GM21717 (cell line): ENCODE measurements at regions not wholly inside any gene's neighbourhood (a gene's known extent, or its start where the extent isn't known, plus 50 kb on each side); places are given as distances from the start of the nearest gene placed in this dataset.
A peak's percentile ranks its signal among the peaks of the same experiment; 100 is the strongest.

ENCODE experiments used
- ATAC-seq: cut with Tn5 transposase; IDR thresholded peaks from one replicate; pipeline ENCODE4 v1.9.1; 2021; ENCODE audit warnings: mild to moderate bottlenecking, moderate library complexity; ENCODE audit not compliant: unreplicated experiment

GRCh38 chr11:116698080-116698479 is 74.7 kb downstream of the BUD13 start:
- ATAC-seq: no peak

GRCh38 chr11:116697639-116698038 is 75.1 kb downstream of the BUD13 start:
- no peak for ATAC-seq

GRCh38 chr11:116697011-116697410 is 75.8 kb downstream of the BUD13 start:
- no peak for ATAC-seq

GRCh38 chr11:116696381-116696941 is 76.3 kb downstream of the BUD13 start:
- no peak for ATAC-seq

DNA sequence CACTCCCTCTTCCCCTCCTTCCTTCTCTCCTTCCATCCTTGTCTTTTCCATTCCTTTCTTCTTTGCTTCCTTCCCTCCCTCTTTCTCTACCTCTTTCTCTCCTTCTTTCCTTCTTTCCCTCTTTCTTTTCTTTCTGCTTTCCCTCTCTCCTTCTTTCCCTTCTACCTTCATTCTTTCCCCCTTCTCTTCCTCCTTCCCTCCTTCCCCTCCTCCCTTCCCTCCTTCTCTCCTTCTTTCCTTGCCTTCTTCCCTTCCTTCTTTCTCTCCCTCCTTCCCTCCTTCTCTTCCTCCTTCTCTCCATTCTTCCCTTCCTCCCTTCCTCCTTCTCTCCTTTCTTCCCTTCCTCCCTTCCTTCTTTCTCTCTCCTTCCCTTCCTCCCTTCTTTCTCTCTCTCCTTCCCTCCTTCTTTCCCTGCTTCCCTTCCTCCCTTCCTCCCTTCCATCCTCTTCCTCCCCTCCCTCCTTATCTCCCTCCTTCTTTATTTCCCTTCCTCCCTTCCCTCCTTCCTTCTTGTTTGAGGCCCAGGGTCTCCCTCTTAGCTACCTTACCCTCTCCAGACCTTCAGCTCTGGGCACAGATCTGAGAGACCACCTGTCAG is 77.0 kb downstream of the BUD13 start:
- ATAC-seq: no peak

GRCh38 chr11:116694815-116695590 is 77.8 kb downstream of the BUD13 start:
- no peak for ATAC-seq

DNA sequence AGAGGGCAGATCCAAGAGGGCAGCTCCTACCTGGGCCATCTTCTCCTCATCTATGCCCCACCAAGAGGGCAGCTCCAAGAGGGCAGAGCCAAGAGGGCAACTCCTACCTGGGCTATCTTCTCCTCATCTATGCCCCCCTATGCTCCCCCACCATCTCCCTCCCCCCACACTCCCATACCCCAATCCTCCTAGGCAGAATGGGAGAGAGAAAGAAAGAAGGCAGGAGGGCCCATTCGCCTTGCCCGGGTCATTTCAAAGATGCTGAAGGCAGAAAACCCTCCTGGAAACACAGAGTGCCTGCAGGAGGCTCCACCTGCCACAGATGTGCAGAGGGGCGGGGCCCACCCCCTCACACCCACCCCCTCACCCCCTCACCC is 78.5 kb downstream of the BUD13 start:
- ATAC-seq: no peak

GRCh38 chr11:116693593-116694348 is 79.0 kb downstream of the BUD13 start:
- ATAC-seq: no peak

GRCh38 chr11:116693102-116693570 is 79.7 kb downstream of the BUD13 start:
- no peak for ATAC-seq

DNA sequence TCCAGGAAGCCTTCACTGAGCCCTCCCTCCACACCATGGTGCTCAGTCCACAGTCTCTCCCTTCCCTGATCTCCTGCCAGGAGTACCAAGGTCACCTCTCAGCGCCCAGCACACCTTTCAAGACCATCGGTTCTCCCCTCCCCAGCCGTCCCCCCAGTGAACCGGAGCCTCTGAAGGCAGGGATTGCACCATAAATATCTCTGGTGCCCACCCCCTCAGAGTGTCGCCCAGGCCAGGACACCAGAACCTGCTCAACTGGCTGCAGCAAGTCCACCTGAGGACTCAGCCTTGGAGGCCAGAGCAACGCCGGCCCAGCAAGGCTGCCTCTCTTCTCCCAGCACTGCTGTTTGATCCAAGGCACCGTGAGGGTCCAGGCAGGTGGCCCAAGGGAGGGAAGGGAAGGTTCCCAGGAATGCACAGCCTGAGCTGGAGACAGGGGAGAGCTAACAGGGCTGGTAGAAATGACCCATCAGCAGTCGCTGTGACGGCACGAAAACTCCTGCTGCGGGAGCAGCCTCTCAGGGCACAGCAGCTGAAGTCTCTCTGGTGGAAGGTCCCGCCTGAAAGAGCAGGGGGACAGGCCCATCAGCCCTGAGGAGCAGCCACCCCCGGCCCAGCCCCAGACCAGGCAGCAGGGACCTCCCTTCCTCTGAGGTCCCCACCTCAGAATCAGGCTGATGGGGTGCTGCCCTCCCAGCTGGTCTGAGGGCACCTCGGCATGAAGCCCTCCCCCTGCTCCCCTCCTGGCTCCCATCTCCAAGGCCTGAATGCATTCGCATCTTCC is 80.3 kb downstream of the BUD13 start:
- no peak for ATAC-seq

DNA sequence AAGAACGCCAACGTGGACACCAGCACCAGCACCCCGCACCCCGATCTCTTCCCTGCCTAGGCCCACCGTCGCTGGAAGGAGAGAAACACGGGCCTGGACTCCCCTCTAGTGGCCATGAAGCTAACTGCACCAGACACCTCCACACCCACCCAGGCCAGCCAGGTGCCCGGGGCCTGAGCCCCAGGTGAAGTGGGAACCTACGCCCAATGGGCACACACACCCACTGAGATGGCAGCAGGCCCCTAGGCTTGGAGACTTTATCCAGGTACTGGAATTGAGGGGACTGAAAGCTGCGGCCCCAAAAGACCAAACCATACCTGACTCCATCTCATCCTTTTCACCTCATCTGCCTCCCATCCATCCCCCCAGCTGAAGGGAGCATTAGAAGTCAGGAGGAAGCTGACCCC is 81.0 kb downstream of the BUD13 start:
- ATAC-seq: peak; percentile 67

- no peak for ATAC-seq
Observed at GRCh38 chr11:116690611-116691010, 82.2 kb downstream of the BUD13 start.

GRCh38 chr11:116689413-116690127 is 83.2 kb downstream of the BUD13 start:
- no peak for ATAC-seq

GRCh38 chr11:116688202-116688540 is 84.6 kb downstream of the BUD13 start:
- no peak for ATAC-seq

DNA sequence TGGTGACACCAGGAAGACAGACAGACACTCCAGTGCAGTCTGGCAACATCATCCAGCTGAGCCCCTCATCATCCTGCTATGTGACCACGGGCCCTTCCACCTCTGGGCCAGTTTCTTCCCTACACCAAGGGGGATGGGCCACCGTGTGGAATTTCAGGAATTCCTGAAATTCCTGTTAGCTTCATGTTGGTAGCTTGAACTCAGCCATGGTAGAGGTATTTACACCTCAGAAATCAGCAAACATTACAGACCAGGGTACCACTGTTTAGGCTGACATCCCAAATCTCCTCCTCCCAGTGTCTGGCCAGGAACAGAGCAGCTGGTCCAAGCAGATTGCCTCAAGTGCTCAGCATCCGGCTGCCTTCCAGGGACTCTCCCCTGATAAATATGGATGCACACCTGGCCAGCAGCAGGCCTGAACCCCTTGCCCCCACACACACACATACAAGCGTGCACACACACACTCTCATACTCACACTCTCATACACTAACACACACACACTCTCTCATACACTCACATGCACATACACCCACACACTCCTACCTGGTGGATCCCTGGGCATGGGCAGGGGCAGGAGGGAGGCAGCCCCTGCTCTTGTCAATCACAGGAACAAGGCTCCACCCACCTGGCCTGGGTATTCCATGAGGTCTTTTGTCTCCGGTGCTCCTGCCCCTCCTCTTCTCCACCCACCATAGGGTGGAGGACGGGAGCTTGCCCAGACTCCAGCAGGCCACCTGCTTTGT is 85.2 kb downstream of the BUD13 start:
- ATAC-seq: no peak

DNA sequence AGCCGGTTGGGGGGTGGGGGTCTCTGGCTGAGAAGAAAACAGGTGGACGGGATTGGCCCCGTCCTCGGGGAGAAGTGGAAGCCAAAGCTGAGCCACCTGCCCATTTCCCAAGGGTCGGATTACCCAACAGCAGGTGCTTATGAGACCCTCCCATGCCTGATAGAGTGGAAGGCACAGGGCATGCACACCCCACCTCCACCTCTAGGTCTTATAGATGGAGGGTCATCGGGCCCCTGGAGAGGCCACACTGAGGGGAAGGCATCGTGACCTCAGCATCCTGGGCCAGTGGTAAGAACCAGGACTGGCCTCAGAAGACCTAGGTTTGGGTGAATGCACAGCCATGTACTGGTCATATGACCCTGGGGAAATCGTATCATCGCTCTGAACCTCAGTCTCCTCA is 85.9 kb downstream of the BUD13 start:
- ATAC-seq: no peak

DNA sequence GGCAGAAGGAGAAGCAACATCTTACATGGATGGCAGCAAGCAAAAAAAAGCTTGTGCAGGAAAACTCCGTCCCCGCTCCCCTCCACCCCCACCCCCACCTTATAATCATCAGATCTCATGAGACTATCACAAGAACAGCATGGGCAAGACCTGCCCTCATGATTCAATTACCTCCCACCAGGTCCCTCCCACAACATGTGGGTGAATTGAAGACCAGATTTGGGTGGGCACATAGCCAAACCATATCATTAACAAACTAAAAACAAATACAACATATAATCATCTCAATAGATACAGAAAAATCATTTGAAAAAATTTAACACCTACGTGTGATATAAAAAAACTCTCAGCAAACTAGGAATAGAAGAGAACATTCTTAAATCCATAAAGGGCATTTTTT is 88.8 kb downstream of the BUD13 start:
- ATAC-seq: no peak

DNA sequence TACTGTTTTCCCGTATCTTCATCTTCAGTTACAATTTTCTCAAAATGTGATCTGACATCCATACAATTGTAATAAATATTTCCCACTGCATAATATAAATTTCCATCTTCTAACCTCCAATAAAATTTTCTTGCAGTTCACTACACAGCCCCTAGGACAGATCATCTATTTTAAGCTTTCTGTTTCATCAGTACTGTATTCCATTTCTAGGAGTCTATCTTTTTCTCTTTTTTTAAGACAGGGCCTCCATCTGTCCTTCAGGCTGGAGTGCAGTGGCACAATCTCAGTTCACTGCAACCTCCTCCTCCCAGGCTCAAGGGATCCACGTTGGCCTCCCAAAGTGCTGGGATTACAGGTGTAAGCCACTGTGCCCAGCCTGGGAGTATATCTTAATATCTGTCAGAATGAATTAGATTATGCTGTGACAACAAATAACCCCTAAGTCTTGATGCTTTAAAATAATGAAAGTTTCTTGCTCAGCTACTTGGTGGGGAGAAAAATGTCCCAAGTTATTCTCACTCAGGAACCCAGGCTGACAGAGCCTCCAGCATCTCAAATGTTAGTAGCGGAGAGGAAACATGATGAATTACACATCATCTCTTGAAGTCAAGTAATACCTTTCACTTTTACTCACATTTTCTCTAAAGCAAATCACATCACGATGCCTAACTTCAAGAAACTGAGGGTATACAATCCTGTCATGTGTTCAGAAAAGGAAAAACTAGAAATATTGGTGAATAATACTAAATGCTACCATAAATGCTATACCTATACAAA is 92.2 kb downstream of the BUD13 start:
- ATAC-seq: no peak

DNA sequence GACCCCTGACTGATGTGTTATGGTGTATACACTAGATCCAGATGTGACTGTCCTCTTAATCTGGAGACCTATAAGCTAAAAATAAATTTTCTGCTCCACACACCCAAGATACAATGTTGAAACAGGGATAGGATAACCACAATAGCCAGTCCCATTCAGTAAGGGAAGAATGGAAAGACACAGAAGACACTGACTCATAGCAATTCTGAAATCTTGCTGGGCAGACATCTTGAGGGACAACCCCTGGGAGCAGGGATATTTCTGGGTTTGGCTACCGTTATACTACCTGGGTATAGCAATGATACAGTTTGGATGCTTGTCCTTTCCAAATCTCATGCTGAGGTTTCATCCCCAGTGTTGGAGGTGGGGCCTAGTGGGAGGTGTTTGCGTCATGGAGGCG is 93.9 kb downstream of the BUD13 start:
- no peak for ATAC-seq
